Hematopoietic multipotent progenitor cell treated with erythropoietin and hydrocortisone succinate and interleukin-3 and kit ligand, for 4 days (in vitro differentiated cells): ENCODE measurements at regions not wholly inside any gene's neighbourhood (a gene's known extent, or its start where the extent isn't known, plus 50 kb on each side); places are given as distances from the start of the nearest gene placed in this dataset.

ENCODE experiments used
- DNase-seq: peaks from one replicate; pipeline ENCODE4 v3.0.0-alpha.2; 2015

DNA sequence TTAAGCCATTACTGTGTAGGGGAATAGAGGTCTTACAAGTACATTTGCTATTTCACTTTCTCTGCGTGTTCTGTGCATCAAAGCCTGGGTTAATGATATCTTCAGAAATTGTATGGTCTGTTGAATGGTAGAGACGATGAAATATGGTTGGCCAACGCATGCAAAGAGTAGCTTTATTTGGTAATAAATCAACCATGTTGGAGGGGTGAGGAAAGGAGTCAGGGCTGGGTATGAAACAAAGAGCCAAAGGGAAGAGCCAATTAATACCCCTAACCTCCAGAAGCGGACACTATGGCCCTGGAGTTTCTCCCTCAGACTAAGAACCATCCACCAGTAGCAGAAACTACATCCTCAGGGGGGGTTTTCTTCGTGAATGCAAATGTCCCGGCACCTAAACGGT is 1974.0 kb upstream of the WWC1 start:
- no peak for DNase-seq

DNA sequence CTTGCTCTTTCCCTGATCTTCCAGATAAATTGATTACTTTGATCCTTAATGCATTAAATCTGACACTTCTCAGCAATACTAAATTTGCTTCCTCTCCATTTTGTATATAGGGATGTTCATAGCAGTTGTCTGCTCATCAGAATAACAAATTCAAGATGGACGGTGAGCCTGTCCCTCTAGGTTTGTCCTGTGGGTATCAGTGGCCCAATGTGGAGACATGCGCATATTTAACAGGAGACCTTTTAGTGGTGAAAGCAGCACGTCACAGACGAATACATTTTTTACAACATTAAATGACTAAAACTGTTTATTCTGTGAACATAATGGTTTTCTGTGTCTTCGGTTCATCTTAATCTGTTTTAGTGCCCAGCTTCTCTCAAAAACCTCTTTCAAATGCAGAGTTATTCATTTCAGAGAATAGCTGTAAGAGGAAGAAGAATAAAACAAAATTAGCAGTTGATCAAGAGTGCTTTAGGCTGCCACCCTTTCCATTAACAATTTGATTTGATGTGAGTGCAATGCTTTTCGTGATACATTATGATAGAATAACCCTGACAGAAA is 1970.4 kb upstream of the WWC1 start:
- DNase-seq, result no peak

DNA sequence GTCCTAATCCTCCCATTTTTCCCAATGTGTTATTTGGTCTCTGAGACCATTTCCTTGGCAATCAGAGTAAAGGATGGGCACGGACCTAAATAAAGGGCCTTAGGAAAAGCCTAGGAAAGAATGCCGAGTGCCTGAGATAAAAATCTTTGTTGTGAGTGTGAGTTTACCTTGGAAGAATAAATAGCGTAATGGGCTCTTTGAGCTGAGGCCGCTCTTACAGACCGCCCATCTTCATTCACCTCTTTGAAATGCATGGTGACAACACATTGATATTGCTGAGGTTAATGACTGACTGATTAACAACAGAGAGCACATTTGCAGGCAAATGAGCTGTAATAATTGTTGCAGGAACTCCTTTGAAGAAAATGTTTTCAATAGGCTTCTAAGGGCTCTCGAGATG is 1967.1 kb upstream of the WWC1 start:
- DNase-seq, result no peak

DNA sequence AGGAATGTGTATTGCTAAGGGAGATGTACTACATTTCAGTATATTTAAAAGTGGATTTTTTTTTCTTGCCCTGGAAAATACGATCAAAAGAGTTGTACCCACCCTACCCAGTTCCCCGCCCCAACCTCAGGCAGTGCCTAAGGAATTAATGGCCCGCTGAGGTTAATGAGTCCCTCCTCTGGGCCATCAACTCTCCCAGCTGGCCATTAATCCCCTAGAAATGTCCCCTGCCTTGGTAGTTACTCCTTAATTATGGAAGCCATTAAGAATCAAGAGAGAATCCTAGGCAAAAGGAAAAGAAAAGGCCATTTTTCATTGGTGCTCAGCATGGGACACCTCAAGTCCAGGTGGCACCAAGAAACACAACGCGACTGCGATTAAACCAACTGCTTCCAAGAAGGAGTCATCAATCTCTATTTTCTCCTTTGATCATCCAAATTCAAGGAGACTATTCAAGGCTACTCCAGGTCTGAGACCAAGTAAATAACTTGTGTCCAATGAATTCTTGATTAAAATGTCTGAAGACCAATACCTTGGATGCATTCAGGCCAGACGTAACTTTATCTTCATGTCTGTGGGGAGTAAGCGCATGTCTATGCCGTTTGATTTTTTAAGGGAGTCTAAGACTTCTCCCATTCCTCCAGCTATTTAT is 1962.2 kb upstream of the WWC1 start:
- DNase-seq, result no peak

DNA sequence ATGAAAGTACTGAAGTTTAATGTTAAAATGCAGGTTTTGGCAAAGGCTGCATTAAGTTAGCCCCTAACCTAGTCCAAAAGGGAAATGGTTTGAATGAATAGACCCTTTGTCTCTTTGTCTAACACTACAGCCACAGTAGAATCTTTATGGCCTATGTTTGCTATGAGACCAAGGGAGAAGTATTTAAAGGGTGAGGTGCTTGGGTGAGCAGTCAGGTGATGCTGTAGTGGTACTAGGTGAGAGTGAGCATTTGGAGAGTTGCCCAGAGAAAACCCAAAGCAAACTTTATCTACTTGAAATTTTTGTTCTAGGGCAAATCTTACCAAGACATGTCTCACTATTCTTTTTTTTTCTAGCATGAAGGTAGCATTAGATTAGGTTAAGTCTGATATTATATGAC is 1961.4 kb upstream of the WWC1 start:
- DNase-seq, result no peak

DNA sequence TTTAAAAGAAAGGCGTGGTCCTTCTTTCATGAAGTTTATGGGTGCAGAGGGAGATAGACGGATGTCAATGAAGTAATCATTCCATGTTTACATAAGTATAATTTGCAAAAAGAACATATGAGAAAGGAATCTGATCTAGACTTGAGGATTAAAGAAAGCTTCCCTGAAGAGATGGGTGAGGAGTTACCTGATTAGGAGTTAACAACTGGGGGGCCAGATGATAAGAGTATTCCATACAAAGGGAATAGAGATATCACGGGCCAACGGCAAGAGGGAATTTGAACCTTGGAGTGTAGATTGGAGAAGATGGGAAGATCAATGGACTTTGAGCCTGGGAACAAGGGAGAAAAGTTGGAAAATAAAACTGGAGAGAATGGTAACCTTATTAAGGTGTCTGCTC is 1959.9 kb upstream of the WWC1 start:
- no peak for DNase-seq

DNA sequence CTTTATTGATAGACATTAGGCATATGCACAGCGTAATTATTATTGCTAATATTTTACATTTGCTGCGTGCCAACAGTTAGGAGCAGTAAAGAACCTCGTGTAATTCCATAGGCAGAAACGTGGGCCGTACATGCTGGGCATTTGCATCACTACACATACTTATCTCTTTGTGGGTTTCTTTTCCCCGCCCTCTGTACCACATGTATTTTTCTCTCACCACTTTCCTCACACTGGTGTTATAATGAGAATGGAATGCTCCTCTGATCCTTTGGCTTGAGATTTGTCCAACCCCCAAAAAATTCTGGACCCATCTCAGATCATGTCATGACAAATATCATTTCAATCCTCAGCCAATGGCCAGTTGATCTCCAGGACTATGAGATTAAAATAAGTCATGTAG is 1952.6 kb upstream of the WWC1 start:
- DNase-seq, result no peak

DNA sequence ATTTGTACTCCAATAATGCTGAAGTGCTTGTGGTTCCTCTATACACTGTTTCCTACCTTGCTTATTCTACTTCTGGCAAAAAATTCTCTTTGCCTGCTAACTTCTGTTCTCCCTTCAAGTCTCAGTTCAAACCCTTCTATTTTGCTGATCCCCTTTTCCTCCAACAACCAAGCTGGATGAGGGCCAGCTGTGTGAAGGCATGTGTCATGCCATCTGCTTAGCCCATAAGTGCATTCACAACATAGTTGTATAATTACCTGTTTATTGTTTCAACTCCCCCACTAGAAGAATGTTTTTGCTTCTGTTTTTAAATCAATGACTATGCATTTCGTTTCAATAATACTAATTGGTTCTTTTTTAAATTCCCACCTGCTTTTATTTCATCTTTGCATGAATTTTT is 1951.4 kb upstream of the WWC1 start:
- DNase-seq, result no peak

DNA sequence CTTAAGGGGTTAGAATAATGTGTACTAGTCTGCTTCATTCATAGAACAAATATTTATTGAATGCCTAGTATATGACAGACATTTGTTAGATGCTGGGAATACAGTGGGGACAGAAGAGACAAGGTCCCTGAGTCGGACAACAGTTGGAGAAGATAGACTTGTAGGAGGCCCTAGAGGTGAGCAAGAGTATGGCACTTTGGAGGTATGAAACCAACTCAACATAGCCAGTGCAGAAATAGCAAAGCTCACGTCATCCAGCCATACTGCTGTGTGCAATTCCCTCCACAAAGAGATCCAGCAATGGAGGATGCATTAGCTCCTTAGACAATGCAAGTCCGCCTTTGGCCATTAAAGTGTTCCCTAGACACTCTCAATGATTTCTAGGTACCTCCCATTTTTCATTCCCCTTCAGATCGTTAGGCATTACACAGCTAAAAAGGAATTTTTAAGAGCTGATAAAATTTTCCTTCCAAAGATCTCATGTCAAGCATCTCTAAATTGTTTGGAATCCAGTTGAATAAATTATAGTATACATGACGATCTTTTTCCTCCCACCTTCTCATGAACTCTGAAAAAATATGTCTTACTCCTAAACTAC is 1949.6 kb upstream of the WWC1 start:
- DNase-seq, result peak; percentile 3

DNA sequence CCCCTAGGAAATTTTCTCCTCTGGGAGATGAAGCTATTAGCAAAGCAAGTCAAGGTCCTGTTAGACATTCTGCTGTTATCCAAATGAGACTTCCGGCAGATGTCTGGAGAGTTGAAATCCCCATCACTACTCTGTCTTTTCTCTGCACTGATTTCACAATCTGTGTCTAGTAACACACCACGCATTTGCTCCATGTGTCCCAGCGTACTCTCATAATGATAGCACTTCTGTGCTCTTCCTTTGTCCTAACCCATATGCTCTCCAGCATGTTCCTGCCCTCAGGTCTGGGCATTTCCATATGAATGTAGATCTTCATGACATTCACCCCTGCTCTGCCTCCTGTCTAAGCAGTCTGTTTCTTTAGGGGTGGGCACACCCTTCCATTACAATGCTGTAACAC is 1949.0 kb upstream of the WWC1 start:
- no peak for DNase-seq

DNA sequence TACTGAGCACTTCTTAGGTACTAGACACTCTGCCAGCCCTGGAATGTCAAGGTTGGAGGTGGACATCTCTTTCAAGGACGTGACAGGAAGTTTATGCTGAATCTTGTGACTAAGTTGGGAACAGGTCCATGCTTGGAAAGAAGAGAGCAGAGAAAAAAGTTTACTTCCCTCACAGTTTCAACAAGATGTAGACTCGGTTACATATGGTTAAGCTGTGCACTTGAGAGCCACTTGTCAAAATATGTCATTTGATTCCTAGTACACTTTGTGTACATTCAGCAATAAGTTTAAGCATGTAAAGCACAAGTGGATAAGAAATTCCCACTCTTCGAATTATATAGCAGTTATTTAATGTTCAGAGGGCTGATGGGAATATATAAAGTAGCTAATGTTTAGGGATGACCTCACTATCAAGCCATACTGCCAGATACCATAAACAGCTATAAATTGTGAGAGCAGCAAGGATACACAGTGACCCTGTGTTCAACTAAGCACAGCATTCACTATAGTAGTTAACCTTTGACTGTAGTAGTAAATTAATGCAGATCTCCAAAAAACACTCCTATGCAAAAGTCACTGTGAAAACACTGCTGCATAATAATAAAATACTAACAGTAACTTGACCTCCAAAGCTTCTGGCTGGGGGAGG is 1944.6 kb upstream of the WWC1 start:
- DNase-seq, result no peak

DNA sequence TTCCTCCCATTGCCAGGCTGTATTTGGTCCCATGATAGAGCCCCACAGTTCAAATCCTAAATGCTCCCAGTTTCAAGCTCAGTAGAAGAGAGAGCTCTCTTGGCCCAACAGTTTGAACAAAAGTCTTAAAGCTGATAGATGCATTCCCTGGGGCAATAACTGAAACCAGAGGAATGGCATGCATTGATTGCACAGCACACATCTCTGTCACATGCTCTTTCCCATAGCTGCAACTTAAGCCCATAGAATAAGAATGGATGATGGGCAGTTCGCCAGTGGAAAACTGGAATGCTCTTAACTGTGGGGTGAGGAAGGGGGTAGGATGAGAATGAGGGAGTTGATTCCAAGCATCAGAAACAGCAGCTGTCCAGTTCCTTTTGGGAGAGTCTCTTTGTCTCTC is 1942.4 kb upstream of the WWC1 start:
- DNase-seq, result no peak

DNA sequence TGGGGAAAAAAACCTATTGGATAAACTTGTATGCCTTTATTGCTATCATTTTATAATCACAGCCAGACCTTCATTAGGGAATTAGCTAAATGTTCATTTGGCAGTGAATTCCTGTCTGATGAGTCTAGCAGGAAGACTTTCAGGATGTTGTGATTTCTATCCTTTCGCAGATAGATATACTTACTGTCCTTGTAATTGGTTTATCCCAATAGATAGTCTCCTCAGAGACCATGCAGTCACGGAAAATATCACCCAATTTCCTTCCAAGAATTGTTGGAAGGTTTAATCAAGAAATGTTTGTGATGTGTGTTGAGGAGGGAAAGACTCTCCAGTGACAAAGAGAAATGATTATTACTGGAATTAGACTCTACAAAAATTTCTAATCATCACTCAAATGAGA is 1937.9 kb upstream of the WWC1 start:
- no peak for DNase-seq

DNA sequence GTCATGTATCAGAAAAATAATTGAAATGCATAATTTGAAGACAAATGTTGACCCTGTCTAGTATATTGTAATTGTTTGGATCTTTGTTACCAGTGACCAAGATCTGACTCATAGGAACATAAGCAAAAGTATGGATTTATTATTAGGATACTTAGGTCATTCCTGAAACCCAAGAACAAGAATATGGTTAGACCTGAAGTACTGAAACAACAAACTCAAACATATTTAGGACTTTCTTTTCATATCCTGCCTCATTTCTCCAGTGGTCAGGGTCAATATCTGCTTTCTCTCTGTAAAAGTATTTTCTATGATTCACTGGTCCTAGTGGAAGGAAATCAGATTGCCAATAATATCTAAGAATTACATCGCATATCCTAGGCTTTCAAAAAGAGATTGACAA is 1937.1 kb upstream of the WWC1 start:
- no peak for DNase-seq

DNA sequence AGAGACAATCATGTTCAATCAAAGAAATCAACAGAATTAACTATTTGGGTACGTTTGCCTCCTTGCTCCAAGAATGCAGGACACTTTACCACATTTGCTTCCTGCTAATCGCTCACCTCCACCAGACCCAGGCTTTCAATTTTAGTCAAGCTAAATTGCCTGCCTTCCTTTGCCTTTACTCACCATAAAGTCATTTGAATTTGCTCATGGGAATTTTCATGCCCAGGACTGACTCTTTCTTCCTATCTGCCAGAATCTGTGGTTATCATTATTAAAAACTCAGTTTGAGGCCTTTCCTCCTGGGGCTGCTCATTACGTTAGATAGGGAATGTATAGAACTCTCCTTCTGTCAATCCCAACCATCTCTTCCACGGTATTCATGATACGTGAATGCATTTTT is 1935.3 kb upstream of the WWC1 start:
- no peak for DNase-seq

DNA sequence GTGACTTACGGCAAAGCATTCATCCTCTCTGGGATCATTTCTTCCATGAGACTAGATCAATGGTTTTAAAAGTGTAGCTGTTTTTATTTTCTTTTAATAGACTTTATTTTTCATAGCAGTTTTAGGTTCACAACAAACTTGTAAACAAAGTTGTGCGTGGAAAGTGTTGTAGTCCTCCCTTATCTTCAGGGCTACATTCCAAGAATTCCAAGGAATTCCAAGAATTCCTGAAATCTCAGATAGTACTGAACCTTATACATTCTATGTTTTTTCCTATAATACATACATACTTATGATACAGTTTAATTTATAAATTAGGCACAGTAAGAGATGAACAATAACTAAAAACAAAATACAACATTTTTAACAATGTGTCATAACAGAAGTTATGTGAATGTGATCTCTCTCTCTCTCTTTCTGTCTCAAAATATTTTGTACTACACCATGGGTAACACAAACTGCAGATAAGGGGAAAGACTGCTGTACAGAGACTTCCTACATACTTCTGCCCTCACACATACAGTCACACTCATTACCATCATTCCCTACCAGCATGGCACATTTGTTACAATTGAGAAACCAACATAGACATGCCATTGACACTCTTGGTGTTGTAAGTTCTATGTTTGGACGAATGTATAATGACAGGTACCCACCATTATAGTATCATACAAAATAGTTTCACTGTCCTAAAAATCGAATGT is 1933.2 kb upstream of the WWC1 start:
- DNase-seq, result no peak

DNA sequence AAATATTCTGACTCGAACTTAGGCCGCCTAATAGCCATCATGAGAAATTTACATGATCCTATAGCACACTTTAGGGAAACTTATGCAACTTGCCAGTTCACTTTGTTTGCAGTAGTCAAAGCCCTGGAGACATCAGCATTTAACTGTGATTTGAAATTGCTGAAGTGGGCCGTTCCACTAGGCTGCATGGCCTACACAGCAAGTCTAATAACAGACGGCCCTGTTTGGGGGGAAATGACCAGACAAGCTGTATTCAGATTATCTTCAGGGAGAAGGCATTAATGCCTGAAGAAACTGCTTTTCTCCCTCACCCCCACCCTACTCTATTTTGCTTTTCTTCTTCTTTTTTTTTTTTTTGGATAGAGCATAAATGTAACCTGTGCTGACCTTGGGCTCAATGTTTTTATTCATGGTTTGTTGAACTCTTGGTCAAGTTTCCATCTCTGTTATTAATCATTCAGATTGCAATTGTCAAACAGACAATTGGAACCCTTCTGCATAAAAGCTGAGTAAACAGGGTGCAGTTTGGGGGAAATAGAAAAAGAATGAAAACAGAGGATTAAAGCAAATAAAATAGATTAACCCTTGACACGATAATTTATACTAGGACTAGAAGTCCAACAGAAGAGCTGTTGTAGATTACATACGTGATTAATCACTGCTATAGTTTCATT is 1928.2 kb upstream of the WWC1 start:
- DNase-seq, result no peak

DNA sequence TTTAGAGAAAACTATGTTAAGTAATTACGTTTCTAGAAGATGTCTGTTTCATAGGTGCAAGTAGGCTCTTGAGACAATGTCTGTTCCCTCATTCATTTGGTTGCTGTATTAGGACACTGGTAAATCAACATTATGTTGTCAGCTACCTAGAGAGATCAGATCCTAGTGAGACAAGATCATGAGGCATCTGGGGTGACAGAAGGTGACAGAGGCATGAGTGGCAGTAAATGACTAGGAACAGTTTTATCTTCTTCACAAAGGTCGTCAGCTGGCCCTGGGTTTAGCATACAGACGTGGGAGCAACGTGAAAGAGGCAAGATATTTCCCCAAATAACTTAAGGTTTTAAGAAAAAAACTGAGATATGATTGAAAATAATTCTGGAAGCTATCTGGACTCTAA is 1926.3 kb upstream of the WWC1 start:
- no peak for DNase-seq

DNA sequence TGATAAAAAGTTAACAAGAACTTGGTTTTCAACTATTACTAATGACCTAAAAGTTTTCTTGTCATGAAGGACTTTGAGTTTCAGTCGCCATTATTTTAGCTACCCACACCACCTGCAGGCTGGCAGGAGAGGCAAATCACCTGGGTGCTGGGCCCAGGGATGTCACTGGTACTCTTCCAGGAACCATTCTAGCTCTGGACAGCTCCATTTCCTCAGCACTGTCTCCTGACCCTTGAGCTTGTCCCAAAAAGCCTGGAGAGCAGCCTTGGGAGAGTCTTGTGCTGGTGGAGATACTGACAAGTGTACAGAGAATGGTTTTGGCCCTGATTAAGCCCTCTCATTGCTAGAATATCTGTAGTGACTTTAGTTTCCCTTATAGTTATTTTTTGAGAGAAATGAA is 1924.1 kb upstream of the WWC1 start:
- DNase-seq, result no peak

DNA sequence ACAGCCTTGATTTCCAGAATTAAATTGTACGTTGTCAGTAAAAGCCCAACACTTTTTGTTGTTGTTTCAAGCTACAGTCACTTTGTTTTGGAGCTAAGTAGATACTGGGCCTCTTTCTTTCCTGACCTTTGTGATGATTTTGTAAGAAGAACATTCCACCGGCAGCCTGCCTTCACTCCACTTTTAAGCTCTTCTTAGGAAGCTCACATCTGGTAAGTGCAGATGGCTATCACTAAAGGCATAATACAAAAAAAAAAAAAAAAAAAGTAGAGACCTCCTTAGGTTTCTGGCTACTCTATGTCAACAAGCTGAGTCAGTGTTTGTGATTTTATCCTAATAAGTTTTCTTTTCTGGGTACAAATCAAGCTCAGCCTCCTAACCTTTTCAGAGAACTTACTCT is 1922.1 kb upstream of the WWC1 start:
- DNase-seq, result no peak

DNA sequence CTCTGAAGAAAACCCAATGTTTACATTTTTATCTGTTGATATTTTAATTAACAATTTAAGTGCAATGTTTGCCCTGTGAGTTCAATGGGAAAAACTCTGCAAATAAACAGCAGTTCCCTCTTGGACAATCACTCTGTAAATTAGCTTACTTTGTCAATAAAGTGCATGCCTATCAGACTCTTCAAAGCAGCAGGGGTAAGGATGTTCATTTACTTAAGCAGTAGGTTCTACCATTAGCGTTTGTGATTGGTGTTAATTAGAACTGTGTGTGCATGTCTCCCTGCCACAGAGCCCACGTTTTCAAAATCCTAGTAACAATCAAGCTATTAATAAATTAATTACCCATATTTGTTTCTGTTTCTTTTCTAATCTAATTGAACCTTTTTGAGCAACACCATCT is 1921.6 kb upstream of the WWC1 start:
- no peak for DNase-seq

DNA sequence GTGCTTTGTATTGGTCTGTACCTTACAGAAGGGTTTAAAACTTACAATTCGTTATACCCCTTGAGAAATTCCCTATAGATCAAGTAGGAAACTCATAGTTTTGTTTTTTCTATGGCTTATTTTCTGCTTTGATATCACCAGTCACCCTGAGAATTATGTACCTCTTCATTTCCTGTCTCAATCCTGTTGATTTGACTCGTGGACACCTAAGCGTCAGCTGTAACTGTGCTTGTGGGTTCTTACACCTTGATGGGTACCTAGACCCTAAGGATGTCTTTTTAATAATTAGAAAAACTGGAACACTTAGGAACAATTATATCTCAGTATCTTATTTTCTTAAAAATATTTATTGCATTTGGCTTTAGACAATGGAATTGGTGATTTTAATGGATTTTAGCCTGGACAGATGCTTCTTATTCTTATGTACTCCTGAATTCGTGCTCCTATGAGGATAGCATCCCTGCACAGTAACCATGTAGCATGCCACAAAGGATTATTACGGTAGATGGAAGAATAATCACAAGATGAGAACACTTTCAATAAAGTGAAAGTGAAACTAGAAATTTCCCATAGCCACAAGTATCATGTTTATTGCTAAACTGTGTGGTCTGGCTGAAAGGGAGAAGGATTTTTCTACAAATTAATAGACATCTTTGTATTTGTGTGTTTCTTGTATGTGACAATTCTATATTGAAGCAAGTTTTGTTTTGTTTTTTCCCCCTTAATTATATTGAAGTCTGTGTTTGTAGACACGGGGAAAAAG is 1920.3 kb upstream of the WWC1 start:
- peak; percentile 1 for DNase-seq

DNA sequence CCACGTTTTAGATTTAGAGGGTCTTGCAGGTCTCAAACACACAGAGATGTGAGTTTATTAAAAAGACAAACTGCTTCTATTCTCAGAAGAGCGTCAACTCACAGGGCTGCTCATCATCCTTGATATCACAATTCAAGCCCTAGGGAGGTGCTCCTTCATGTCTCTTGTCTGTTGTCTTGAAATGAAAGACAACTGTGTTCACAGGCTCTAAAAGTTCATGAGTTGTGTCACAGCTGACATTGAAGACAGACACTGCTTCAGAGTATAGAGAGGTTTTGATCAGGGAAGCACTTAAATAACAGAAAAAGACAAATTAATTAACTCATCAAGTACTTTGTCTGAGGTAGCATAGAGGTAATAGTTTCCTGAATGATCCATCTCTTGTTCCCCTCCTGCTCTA is 1917.6 kb upstream of the WWC1 start:
- DNase-seq, result no peak
